SK-N-SH treated with all-trans-retinoic acid at 6 μM for 48 hours (cell line): ENCODE measurements at regions not wholly inside any gene's neighbourhood (a gene's known extent, or its start where the extent isn't known, plus 50 kb on each side); places are given as distances from the start of the nearest gene placed in this dataset.

Experiments
- CSDC2 ChIP-seq: fragments of 250-450 bp; sonication (Bioruptor Pico); IDR thresholded peaks from 2 replicates; pipeline ENCODE4 v1.5.0; 2020; ENCODE audit warnings: mild to moderate bottlenecking, moderate library complexity
- ESRRG ChIP-seq: fragments of 250-450 bp; sonication (Bioruptor Pico); IDR thresholded peaks from 2 replicates; pipeline ENCODE4 v1.6.1; 2021; ENCODE audit warnings: mild to moderate bottlenecking
- TOX ChIP-seq: fragments of 250-450 bp; sonication (Bioruptor Pico); IDR thresholded peaks from 2 replicates; pipeline ENCODE4 v1.8.0; 2021; ENCODE audit warnings: mild to moderate bottlenecking, moderate library complexity, borderline replicate concordance
- ZFP3 ChIP-seq: fragments of 250-450 bp; sonication (Bioruptor Pico); IDR thresholded peaks from 2 replicates; pipeline ENCODE4 v1.5.0; 2020; ENCODE audit warnings: mild to moderate bottlenecking, moderate library complexity
- ZFP30 ChIP-seq: fragments of 450-650 bp; formaldehyde crosslinking; IDR thresholded peaks from 2 replicates; pipeline ENCODE4 v1.5.0; 2022; ENCODE audit warnings: mild to moderate bottlenecking, moderate library complexity
- TF ChIP-seq, protein P1 (sequence below): fragments of 250-450 bp; sonication (Bioruptor Pico); IDR thresholded peaks from 2 replicates; pipeline ENCODE4 v1.5.1; 2021; ENCODE audit warnings: mild to moderate bottlenecking, moderate library complexity
- TF ChIP-seq, protein P2 (sequence below): fragments of 250-450 bp; sonication (Bioruptor Pico); IDR thresholded peaks from 2 replicates; pipeline ENCODE4 v1.5.1; 2020; ENCODE audit warnings: low read depth, mild to moderate bottlenecking, moderate library complexity

DNA sequence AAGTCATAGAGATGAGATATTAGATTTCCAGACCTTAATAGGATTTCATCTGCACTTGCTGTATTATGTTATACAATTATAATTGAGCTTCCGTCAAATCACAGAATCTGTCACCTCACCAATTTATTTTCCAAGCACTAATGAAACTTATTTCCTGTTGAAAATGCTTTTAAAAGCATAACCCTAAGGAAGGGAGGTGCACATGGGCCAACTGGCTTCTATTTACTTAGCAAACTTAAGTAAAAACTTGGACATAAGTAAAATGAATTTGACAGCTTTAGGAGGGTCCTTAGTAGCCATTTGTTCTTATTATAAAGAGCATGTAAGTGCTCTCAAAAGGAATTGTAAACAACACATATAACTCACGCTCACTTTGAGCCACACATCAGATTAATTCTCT, 462.2 kb upstream of the TMPO start:
- TF ChIP-seq ZFP30 (CRISPR knock-in tag) (no peak), CSDC2 (CRISPR knock-in tag) (no peak), ZFP3 (CRISPR knock-in tag) (no peak), TOX (CRISPR knock-in tag) (no peak), ESRRG (CRISPR knock-in tag) (no peak)
- TF ChIP-seq, protein P1, sequence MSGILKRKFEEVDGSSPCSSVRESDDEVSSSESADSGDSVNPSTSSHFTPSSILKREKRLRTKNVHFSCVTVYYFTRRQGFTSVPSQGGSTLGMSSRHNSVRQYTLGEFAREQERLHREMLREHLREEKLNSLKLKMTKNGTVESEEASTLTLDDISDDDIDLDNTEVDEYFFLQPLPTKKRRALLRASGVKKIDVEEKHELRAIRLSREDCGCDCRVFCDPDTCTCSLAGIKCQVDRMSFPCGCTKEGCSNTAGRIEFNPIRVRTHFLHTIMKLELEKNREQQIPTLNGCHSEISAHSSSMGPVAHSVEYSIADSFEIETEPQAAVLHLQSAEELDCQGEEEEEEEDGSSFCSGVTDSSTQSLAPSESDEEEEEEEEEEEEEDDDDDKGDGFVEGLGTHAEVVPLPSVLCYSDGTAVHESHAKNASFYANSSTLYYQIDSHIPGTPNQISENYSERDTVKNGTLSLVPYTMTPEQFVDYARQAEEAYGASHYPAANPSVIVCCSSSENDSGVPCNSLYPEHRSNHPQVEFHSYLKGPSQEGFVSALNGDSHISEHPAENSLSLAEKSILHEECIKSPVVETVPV (CRISPR knock-in tag), result no peak
- TF ChIP-seq, protein P2, sequence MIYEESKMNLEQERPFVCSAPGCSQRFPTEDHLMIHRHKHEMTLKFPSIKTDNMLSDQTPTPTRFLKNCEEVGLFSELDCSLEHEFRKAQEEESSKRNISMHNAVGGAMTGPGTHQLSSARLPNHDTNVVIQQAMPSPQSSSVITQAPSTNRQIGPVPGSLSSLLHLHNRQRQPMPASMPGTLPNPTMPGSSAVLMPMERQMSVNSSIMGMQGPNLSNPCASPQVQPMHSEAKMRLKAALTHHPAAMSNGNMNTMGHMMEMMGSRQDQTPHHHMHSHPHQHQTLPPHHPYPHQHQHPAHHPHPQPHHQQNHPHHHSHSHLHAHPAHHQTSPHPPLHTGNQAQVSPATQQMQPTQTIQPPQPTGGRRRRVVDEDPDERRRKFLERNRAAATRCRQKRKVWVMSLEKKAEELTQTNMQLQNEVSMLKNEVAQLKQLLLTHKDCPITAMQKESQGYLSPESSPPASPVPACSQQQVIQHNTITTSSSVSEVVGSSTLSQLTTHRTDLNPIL (CRISPR knock-in tag), result no peak
